Stimulated activated CD4-positive, alpha-beta T cell treated with anti-CD3 and anti-CD28 coated beads, Interleukin-12 subunit alpha, Interleukin-12 subunit beta, amount 100 ng/mL, for 4 hours (primary cell): ENCODE measurements at regions not wholly inside any gene's neighbourhood (a gene's known extent, or its start where the extent isn't known, plus 50 kb on each side); places are given as distances from the start of the nearest gene placed in this dataset.
"Not testable (repeated sequence)": the region's sequence is repeated elsewhere in the genome, so short reads cannot be mapped to it uniquely, and the experiment has no call there.

Source experiments
- DNase-seq: peaks from one replicate; pipeline ENCODE4 v3.0.0-alpha.2; 2020

DNA sequence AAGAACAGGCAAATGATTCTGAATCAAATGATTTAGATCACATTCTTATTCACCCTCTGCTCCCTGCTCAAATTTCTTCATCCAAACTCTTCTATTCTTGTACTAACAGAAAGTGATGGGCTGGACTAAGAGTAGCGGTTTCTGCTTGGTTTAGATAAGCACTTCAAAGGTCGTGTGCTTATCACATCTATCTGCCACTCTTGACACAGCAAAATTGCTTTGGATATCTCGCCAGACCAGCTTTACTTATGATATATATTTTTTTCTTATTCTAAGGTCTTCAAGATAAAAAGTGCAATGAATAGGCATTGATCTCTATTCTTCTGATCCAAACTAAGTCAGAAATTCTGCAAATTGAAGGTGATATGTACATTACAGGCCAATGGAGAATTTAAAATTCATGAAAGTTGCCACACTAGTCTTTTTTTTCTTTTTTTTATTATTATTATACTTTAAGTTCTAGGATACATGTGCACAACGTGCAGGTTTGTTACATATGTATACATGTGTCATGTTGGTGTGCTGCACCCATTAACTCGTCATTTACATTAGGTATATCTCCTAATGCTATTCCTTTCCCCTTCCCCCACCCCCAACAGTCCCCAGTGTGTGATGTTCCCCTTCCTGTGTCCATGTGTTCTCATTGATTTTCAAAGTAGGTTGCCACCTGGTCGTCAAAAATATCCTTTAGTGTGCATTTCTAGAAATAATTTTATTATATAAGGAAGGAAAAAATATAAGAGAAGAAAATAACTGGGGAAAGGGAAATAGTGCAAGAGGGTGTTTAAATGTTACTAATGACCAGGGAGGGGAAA is 1941.0 kb upstream of the RAG2 start:
- DNase-seq, result no peak

- DNase-seq, result no peak
Observed at GRCh38 chr11:38530226-38530625, 1932.2 kb upstream of the RAG2 start.

GRCh38 chr11:38524945-38525344 is 1926.9 kb upstream of the RAG2 start:
- no peak for DNase-seq

GRCh38 chr11:38517991-38518390 is 1920.0 kb upstream of the RAG2 start:
- DNase-seq, result no peak

DNA sequence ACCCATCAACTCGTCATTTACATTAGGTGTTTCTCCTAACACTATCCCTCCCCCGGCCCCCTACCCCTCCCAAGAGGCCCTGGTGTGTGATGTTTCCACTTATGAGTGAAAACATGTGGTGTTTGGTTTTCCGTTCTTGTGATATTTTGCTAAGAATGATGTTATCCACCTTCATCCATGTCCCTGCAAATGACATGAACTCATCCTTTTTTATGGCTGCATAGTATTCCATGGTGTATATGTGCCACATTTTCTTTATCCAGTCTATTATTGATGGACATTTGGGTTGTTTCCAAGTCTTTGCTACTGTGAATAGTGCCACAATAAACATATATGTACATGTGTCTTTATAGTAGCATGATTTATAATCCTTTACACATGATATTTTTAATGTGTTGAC is 1914.8 kb upstream of the RAG2 start:
- DNase-seq, result not testable (repeated sequence)

DNA sequence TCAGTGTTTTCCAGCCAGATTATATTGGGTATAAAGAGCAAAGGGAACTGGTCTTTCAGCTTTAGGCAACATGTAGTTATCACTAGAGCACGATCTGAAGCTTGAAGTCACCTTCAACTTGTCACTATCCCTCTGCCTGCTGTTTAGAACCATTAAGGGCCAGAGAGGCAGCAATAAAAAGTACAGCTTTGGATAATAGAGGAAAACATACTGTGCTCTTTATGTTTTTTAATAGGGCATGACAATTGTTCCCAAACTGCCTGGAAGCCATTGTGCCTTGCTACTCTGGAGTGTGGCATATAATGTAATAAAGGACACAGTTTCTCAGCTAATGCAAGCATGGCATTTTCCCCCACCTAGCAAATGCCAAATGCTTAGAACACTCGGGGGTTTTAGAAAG is 1912.0 kb upstream of the RAG2 start:
- no peak for DNase-seq

GRCh38 chr11:38503876-38504275 is 1905.8 kb upstream of the RAG2 start:
- no peak for DNase-seq

DNA sequence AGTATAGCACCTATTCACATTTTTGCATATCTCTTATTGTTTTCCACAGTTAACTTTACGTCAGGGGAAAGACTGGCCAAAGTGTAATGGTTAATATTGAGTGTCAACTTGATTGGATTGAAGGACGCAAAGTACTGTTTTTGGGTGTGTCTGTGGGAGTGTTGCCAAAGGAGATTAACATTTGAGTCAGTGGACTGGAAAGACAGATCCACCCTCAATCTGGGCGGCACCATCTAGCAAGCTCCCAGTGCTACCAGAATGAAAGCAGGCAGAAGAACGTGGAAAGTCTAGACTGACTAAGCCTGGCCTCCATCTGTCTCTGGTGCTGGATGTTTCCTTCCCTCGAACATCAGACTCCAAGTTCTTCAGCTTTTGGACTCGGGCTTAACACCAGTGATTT is 1900.7 kb upstream of the RAG2 start:
- DNase-seq, result no peak

DNA sequence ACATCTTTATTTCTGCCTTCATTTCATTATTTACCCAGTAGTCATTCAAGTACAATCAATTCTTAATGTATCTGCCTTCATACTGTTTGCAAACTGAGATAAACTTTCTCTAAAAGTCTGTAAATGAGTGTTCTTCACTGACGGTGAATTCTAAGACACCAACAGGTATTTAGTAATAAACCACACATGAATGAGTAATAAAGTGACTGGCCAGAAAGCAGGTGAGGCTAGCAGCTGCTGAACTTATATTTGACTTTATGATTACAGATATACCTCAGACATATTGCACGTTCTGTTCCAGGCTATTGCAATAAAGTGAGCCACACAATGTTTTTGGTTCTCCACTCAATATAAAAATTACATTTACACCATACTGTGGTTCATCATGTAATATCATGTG is 1894.0 kb upstream of the RAG2 start:
- no peak for DNase-seq

GRCh38 chr11:38481391-38481790 is 1883.4 kb upstream of the RAG2 start:
- DNase-seq, result no peak

GRCh38 chr11:38476808-38477575 is 1879.0 kb upstream of the RAG2 start:
- DNase-seq, result no peak

- DNase-seq, result no peak
Observed at GRCh38 chr11:38461751-38462150, 1863.7 kb upstream of the RAG2 start.

DNA sequence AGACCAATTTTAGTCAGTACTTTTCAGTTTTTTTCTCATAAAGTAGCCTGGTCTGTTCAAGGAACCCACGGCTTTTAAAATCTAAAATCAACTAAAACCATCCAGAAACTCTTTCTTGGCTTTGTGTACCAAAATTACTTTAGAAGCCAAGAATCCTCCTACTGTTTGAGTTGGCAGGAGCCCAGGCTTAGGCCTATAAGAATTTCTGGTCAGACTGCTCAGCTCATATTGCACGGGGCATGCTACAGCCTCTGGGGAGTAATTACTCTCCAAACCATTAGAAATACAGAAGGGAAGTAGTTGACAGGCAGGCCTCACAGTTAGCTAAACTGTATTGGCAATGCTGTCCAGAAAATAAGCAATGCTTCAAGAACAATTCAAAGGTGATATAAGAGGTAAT is 1862.9 kb upstream of the RAG2 start:
- no peak for DNase-seq

DNA sequence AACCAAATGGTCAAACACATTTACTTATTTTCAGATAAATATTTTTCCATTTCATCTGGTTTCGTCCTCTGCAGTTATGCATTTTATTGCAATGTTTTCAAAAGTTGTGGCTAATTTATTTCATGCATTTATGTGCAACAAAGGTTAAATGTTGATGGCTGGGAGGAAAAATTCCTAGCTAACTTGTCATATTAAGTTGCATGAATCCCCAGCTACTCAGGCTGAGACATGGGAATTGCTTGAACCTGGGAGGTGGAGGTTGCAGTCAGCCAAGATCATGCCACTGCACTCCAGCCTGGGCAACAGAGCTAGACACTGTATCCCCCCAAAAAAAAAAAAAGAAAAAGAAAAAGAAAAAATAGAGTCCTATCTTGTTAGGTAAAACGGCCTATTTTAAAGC is 1862.4 kb upstream of the RAG2 start:
- DNase-seq, result no peak

DNA sequence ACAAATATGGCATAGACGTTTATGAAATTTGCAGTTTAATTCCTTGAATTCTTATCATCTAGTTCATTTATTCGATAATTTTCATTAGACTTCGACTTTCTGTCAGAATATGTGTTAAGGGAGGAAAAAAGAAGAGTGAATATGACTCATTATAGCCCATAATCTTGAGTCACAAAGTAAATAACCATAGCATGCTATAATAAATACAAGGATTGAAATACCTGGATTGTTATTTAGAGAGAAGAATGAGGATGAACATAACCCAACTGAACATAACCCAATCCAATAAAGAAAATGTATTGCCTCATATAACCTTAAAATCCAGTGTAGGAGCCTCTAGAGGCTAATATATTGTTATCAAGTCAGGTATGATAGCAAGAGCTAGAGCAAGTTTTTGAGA is 1858.3 kb upstream of the RAG2 start:
- no peak for DNase-seq

DNA sequence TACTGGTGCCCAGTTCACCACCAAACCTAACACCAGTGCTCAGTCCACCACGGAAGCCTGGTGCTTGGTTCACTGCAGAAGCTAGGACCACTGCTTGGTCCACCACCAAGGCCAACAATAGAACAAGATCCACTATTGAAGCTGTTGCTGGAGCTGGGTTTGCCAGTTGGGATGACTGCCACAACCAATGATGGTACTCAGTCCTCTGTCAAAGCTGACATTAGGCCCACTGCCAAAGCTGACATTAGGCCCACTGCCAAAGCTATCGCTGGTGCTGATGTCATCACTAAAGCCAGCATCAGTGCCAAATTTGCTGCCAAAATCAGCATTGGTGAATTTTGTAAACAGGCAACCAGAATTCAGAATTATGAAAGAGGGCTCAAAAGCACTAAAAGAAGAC is 1850.2 kb upstream of the RAG2 start:
- DNase-seq, result no peak

GRCh38 chr11:38446336-38446735 is 1848.3 kb upstream of the RAG2 start:
- no peak for DNase-seq

GRCh38 chr11:38438091-38438490 is 1840.1 kb upstream of the RAG2 start:
- no peak for DNase-seq

- no peak for DNase-seq
Observed at GRCh38 chr11:38425578-38425977, 1827.5 kb upstream of the RAG2 start.

DNA sequence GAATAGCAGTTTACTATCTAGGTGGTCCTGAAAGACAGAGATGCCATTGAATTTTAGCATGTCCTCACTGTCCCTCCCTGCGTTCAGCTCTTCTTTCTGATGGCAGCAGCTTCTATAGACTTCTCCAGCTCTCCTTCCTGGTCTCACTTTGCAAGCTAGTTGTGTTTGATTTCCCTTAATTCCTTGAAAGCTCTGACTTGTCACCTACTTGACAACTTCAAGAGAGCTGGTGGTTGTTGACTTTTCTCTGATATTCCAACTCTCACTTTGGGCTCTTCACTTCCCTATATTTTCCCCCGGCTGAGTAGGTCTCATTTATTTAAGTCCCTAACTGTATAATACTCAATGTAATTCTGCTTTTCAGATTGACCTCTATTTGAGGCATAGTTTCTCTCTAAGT is 1825.0 kb upstream of the RAG2 start:
- no peak for DNase-seq

DNA sequence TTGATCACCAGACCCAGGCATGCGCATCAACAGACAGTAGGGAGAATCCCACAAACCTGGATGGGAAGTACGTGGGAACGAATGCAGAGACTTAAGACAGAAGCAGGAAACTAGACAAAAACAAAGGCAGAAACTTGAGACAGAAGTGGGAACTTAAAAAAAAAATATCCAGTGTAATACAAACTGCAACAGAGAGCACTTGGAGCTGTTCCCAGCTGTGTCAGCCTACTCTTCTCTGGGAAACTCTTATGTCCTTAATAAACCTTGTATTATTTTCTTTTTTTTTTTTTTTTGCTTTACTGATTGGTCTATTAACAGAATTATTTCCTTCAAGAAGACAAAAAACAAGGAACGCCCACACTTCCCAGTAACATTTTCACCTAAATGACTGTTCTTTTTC is 1818.1 kb upstream of the RAG2 start:
- no peak for DNase-seq

GRCh38 chr11:38411149-38411548 is 1813.1 kb upstream of the RAG2 start:
- DNase-seq, result no peak

GRCh38 chr11:38402063-38402462 is 1804.0 kb upstream of the RAG2 start:
- DNase-seq, result no peak

DNA sequence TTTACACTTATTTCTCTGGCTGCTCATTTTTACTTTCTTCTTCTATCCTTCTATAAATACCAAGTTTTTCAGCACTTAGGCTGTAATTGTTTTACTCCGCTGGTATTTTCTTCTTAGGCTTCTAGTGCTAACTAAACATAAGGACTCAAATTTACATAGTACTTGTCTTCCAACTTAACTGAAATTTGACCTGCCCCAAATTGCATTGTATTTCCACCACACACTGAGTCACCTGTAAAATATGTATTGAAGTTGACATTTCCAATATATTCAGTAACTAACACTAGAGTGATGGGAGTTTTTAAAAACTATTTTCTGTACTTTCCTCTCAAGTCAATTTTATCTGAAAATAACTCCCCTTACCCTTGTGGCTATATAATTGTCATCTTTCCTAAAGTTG is 1794.1 kb upstream of the RAG2 start:
- no peak for DNase-seq

- DNase-seq, result no peak
Observed at GRCh38 chr11:38384568-38384967, 1786.5 kb upstream of the RAG2 start.
